GM23248 (cell line): ENCODE measurements at regions not wholly inside any gene's neighbourhood (a gene's known extent, or its start where the extent isn't known, plus 50 kb on each side); places are given as distances from the start of the nearest gene placed in this dataset.
A peak's percentile ranks its signal among the peaks of the same experiment; 100 is the strongest.

Experiments
- DNase-seq: peaks from one replicate; pipeline ENCODE4 v3.0.0-alpha.2; 2015
- H2AFZ ChIP-seq: fragments of 200-600 bp; sonication (generic); 2 replicates; pipeline ENCODE4 v1.6.1; 2016; ENCODE audit warnings: antibody characterized with exemption
- H3F3A ChIP-seq: fragments of 200-600 bp; sonication (generic); 2 replicates; pipeline ENCODE4 v1.6.1; 2016; ENCODE audit warnings: mild to moderate bottlenecking, antibody characterized with exemption, mixed run types; ENCODE audit not compliant: insufficient read depth
- H3K27ac ChIP-seq: fragments of 200-600 bp; sonication (generic); 2 replicates; pipeline ENCODE4 v1.5.1; 2016; ENCODE audit warnings: mild to moderate bottlenecking
- H3K27me3 ChIP-seq: fragments of 200-600 bp; sonication (generic); replicated peaks from 2 replicates; pipeline ENCODE4 v1.6.1; 2016; ENCODE audit warnings: mild to moderate bottlenecking; ENCODE audit not compliant: insufficient read depth
- H3K36me3 ChIP-seq: fragments of 200-600 bp; sonication (generic); 2 replicates; pipeline ENCODE4 v1.6.1; 2016; ENCODE audit warnings: low read depth, mild to moderate bottlenecking
- H3K4me1 ChIP-seq: fragments of 200-600 bp; sonication (generic); 2 replicates; pipeline ENCODE4 v1.6.1; 2016; ENCODE audit warnings: mild to moderate bottlenecking; ENCODE audit not compliant: insufficient read depth
- H3K4me2 ChIP-seq: fragments of 200-600 bp; sonication (generic); one replicate; pipeline ENCODE4 v1.6.1; 2016; ENCODE audit warnings: mild to moderate bottlenecking; ENCODE audit not compliant: unreplicated experiment
- H3K4me3 ChIP-seq: fragments of 200-600 bp; sonication (generic); 2 replicates; pipeline ENCODE4 v1.5.1; 2016; ENCODE audit warnings: mild to moderate bottlenecking
- H3K79me2 ChIP-seq: fragments of 200-600 bp; sonication (generic); 2 replicates; pipeline ENCODE4 v1.6.1; 2016; ENCODE audit warnings: mild to moderate bottlenecking; ENCODE audit not compliant: insufficient read depth
- H3K9ac ChIP-seq: fragments of 200-600 bp; sonication (generic); 2 replicates; pipeline ENCODE4 v1.6.1; 2016; ENCODE audit warnings: mild to moderate bottlenecking
- H3K9me2 ChIP-seq: fragments of 200-600 bp; sonication (generic); 2 replicates; pipeline ENCODE4 v1.6.1; 2016; ENCODE audit warnings: mixed run types, mild to moderate bottlenecking, moderate library complexity; ENCODE audit not compliant: insufficient read depth
- H3K9me3 ChIP-seq: fragments of 200-600 bp; sonication (generic); one replicate; pipeline ENCODE4 v1.6.1; 2017; ENCODE audit warnings: low read depth
- H4K20me1 ChIP-seq: fragments of 200-600 bp; sonication (generic); 2 replicates; pipeline ENCODE4 v1.6.0; 2016; ENCODE audit not compliant: insufficient read depth
- EZH2 ChIP-seq: fragments of 200-600 bp; sonication (generic); IDR thresholded peaks from 2 replicates; pipeline ENCODE4 v1.6.1; 2018; ENCODE audit warnings: antibody characterized with exemption, mild to moderate bottlenecking; ENCODE audit not compliant: insufficient read depth, poor library complexity, severe bottlenecking
- EZH2phosphoT487 ChIP-seq: fragments of 200-600 bp; sonication (generic); IDR thresholded peaks from 2 replicates; pipeline ENCODE4 v1.6.1; 2018; ENCODE audit warnings: antibody characterized with exemption, moderate library complexity, mild to moderate bottlenecking, low read depth; ENCODE audit not compliant: insufficient read depth
- WGBS, 2 experiments: methylation state at CpG; one replicate each; pipeline ENCODE4 v1.1.6; 2015 to 2017; ENCODE audit warnings: low lambda C conversion rate in 2 of 2, low coverage in 1 of 2; ENCODE audit errors: missing lambda C conversion rate in 2 of 2; 5-methylcytosine and 5-hydroxymethylcytosine counted together
- in situ Hi-C: fragments of 300-500 bp; cut with MboI; formaldehyde crosslinking; loops from 2 replicates; pipeline ENCODE4 v1.15.0; 2020

DNA sequence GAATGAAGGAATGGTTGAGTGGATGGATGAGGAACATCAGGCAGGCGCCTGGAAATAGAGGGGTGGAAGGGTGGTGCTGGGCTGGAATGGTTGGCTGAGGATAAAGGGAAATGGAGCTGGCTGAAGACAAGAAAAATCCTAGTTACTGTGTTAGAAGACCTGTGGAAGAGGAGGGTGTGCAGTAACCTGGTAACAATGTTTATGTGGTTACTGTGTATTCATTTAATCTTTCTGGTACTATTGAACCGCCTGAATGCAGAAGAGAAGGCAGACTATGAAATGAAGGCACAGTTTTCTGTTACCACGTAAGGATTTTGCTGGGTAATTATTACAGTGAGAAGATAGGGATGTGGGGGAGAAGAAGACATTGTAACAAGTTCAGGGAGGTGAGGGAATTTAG, 110.3 kb upstream of the MGAT5 start:
- WGBS, 2 experiments = 93 to 98% methylated on average over 3 of the region's 3 CpGs
- Histone ChIP-seq H3F3A (peaks cover 16% of the 10 kb centered on the region), H3K9ac (no peak overlapping the region), H3K4me2 (no peak overlapping the region), H3K27me3 (no peaks in the 10 kb centered on the region), H3K9me3 (no peaks in the 10 kb centered on the region), H2AFZ (no peak overlapping the region), H3K9me2 (no peaks in the 10 kb centered on the region), H4K20me1 (no peaks in the 10 kb centered on the region), H3K27ac (no peak overlapping the region), H3K4me3 (no peak overlapping the region), H3K79me2 (peaks cover 26% of the 10 kb centered on the region; the same call in 1 of the 2 replicates), H3K4me1 (peaks cover 28% of the 10 kb centered on the region), H3K36me3 (no peaks in the 10 kb centered on the region)
- in situ Hi-C loops = no loop called here
- TF ChIP-seq EZH2 = no peak
- no peak for TF ChIP-seq EZH2phosphoT487
- DNase-seq = no peak

- 95 to 99% methylated on average over 6 of the region's 6 CpGs for WGBS, 2 experiments
- in situ Hi-C loops = no loop called here
Measured at GRCh38 chr2:134144081-134144596, 109.7 kb upstream of the MGAT5 start.

GRCh38 chr2:134144651-134145050, 109.2 kb upstream of the MGAT5 start:
- no peaks in the 10 kb centered on the region for H3K36me3 ChIP-seq
- 0 out of 2 replicates have a peak, but pooled peaks cover 21% of the 10 kb centered on the region for H3K79me2 ChIP-seq
- in situ Hi-C loops = no loop called here
- H3K9me2 ChIP-seq = no peaks in the 10 kb centered on the region
- DNase-seq = peak; percentile 12
- WGBS, 2 experiments = 71 to 74% methylated on average over 4 of the region's 4 CpGs
- TF ChIP-seq EZH2 (no peak), EZH2phosphoT487 (no peak)
- H3K9ac ChIP-seq = no peak overlapping the region
- no peak overlapping the region for H3K27ac ChIP-seq
- H3K4me3 ChIP-seq = no peak overlapping the region
- H2AFZ ChIP-seq = no peak overlapping the region
- no peaks in the 10 kb centered on the region for H3K27me3 ChIP-seq
- no peaks in the 10 kb centered on the region for H3K9me3 ChIP-seq
- no peaks in the 10 kb centered on the region for H4K20me1 ChIP-seq
- peaks cover 16% of the 10 kb centered on the region for H3F3A ChIP-seq
- H3K4me1 ChIP-seq = peaks cover 28% of the 10 kb centered on the region
- no peak overlapping the region for H3K4me2 ChIP-seq

More at GRCh38 chr2:134144081-134144596, 109.7 kb upstream of the MGAT5 start:
- DNase-seq = no peak
- Histone ChIP-seq H3K9ac (no peak overlapping the region), H3F3A (peaks cover 16% of the 10 kb centered on the region), H3K27me3 (no peaks in the 10 kb centered on the region), H4K20me1 (no peaks in the 10 kb centered on the region), H2AFZ (no peak overlapping the region), H3K4me2 (no peak overlapping the region), H3K36me3 (no peaks in the 10 kb centered on the region), H3K27ac (no peak overlapping the region), H3K4me1 (peaks cover 28% of the 10 kb centered on the region), H3K9me3 (no peaks in the 10 kb centered on the region), H3K79me2 (0 out of 2 replicates have a peak, but pooled peaks cover 21% of the 10 kb centered on the region), H3K9me2 (no peaks in the 10 kb centered on the region), H3K4me3 (no peak overlapping the region)
- TF ChIP-seq EZH2 (no peak), EZH2phosphoT487 (no peak)

GRCh38 chr2:134145519-134145918, 108.4 kb upstream of the MGAT5 start:
- no peak for TF ChIP-seq EZH2
- 0 out of 2 replicates have a peak, but pooled peaks cover 21% of the 10 kb centered on the region for H3K79me2 ChIP-seq
- no peak for DNase-seq

More at GRCh38 chr2:134145519-134145918, 108.4 kb upstream of the MGAT5 start:
- Histone ChIP-seq H3K4me3 (no peak overlapping the region), H3K9me2 (no peaks in the 10 kb centered on the region), H2AFZ (no peak overlapping the region), H3K27ac (no peak overlapping the region), H3F3A (peaks cover 16% of the 10 kb centered on the region), H3K9me3 (no peaks in the 10 kb centered on the region), H3K27me3 (no peaks in the 10 kb centered on the region), H3K4me1 (peaks cover 28% of the 10 kb centered on the region), H3K36me3 (no peaks in the 10 kb centered on the region), H3K9ac (no peak overlapping the region), H3K4me2 (no peak overlapping the region), H4K20me1 (no peaks in the 10 kb centered on the region)
- 97% methylated on average over 5 of the region's 5 CpGs for WGBS, 2 experiments
- in situ Hi-C loops = no loop called here
